ENCODE measurements at regions not wholly inside any gene's neighbourhood (a gene's known extent, or its start where the extent isn't known, plus 50 kb on each side); places are given as distances from the start of the nearest gene placed in this dataset.

- DNase-seq (ENCODE audit: low spot score): no peak
- no peak for TF ChIP-seq CTCF (IDR thresholded peaks at IDR 0.05; ENCODE audit: extremely low read depth, insufficient read depth, missing control alignments)
- in situ Hi-C loops (cut with MboI; ENCODE audit: low pct_unique_long_range_greater_than_20kb, low sequenced_read_pairs, unreplicated experiment): no loop called here
These were observed 85.2 kb upstream of the NR2F2 start for GRCh38 chr15:96245252-96245651.

- no peak for TF ChIP-seq CTCF (IDR thresholded peaks at IDR 0.05; ENCODE audit: extremely low read depth, insufficient read depth, missing control alignments)
- no peak for DNase-seq (ENCODE audit: low spot score)
- in situ Hi-C loops (cut with MboI; ENCODE audit: low pct_unique_long_range_greater_than_20kb, low sequenced_read_pairs, unreplicated experiment): no loop called here
These were observed 84.4 kb upstream of the NR2F2 start for GRCh38 chr15:96246057-96246456.

GRCh38 chr15:96247621-96248305 is 82.7 kb upstream of the NR2F2 start:
- in situ Hi-C loops (cut with MboI; ENCODE audit: low pct_unique_long_range_greater_than_20kb, low sequenced_read_pairs, unreplicated experiment): no loop called here
- DNase-seq (ENCODE audit: low spot score): no peak
- no peak for TF ChIP-seq CTCF (IDR thresholded peaks at IDR 0.05; ENCODE audit: extremely low read depth, insufficient read depth, missing control alignments)

GRCh38 chr15:96252148-96252547 is 78.4 kb upstream of the NR2F2 start:
- no peak for TF ChIP-seq CTCF (IDR thresholded peaks at IDR 0.05; ENCODE audit: extremely low read depth, insufficient read depth, missing control alignments)
- in situ Hi-C loops (cut with MboI; ENCODE audit: low pct_unique_long_range_greater_than_20kb, low sequenced_read_pairs, unreplicated experiment): no loop called here
- no peak for DNase-seq (ENCODE audit: low spot score)

GRCh38 chr15:96253006-96253747 is 77.3 kb upstream of the NR2F2 start:
- TF ChIP-seq CTCF (IDR thresholded peaks at IDR 0.05; ENCODE audit: extremely low read depth, insufficient read depth, missing control alignments): no peak
- in situ Hi-C loops (cut with MboI; ENCODE audit: low pct_unique_long_range_greater_than_20kb, low sequenced_read_pairs, unreplicated experiment): no loop called here
- DNase-seq (ENCODE audit: low spot score): no peak

GRCh38 chr15:96254173-96254572 is 76.3 kb upstream of the NR2F2 start:
- DNase-seq (ENCODE audit: low spot score): no peak
- in situ Hi-C loops (cut with MboI; ENCODE audit: low pct_unique_long_range_greater_than_20kb, low sequenced_read_pairs, unreplicated experiment): no loop called here

More at GRCh38 chr15:96254173-96254572, 76.3 kb upstream of the NR2F2 start:
- no peak for TF ChIP-seq CTCF (IDR thresholded peaks at IDR 0.05; ENCODE audit: extremely low read depth, insufficient read depth, missing control alignments)
